Astrocyte of the spinal cord (primary cell): ENCODE measurements at regions not wholly inside any gene's neighbourhood (a gene's known extent, or its start where the extent isn't known, plus 50 kb on each side); places are given as distances from the start of the nearest gene placed in this dataset.
"Not testable (repeated sequence)": the region's sequence is repeated elsewhere in the genome, so short reads cannot be mapped to it uniquely, and the experiment has no call there.

Experiments
- DNase-seq: peaks from one replicate; pipeline ENCODE4 v3.0.0; 2011; ENCODE audit warnings: low read depth, low spot score
- H3K4me3 ChIP-seq: 2 replicates; pipeline ENCODE4 v1.5.1; 2011; ENCODE audit warnings: low read depth, mild to moderate bottlenecking, low read length, moderate library complexity
- in situ Hi-C: cut with HindIII; loops from 2 replicates; pipeline ENCODE4 v1.10.0; 2017; ENCODE audit warnings: low sequenced_read_pairs
- TF ChIP-seq, protein P1 (sequence below): IDR thresholded peaks from 2 replicates; pipeline ENCODE4 v1.5.1; 2012; ENCODE audit warnings: low read depth, mild to moderate bottlenecking, low read length, inconsistent platforms

GRCh38 chr6:150777736-150778135 is 87.8 kb upstream of the MTHFD1L start:
- H3K4me3 ChIP-seq: no peak overlapping the region
- in situ Hi-C loops: no loop called here
- DNase-seq: no peak
- TF ChIP-seq, protein P1, sequence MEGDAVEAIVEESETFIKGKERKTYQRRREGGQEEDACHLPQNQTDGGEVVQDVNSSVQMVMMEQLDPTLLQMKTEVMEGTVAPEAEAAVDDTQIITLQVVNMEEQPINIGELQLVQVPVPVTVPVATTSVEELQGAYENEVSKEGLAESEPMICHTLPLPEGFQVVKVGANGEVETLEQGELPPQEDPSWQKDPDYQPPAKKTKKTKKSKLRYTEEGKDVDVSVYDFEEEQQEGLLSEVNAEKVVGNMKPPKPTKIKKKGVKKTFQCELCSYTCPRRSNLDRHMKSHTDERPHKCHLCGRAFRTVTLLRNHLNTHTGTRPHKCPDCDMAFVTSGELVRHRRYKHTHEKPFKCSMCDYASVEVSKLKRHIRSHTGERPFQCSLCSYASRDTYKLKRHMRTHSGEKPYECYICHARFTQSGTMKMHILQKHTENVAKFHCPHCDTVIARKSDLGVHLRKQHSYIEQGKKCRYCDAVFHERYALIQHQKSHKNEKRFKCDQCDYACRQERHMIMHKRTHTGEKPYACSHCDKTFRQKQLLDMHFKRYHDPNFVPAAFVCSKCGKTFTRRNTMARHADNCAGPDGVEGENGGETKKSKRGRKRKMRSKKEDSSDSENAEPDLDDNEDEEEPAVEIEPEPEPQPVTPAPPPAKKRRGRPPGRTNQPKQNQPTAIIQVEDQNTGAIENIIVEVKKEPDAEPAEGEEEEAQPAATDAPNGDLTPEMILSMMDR: no peak

DNA sequence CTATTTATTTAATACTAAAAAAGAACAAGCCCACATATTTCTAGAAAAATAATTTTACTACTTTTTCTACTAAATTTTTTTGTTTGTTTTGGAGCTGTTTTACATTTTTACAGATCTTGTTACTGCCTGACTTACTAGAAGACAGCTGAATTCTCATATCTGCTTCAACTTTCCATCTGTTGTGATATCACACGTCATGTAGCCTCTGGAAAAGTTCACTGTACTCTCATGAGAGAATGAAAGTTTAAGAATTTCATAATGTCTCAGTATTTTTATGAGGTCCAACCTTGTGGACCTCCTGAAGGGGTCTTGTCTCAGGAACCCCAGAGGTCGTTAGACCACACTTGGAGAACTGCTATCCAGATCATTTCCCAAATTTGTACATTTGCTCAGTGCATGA is 81.7 kb upstream of the MTHFD1L start:
- H3K4me3 ChIP-seq: no peak overlapping the region
- in situ Hi-C loops: no loop called here
- TF ChIP-seq, protein P1: no peak
- DNase-seq: no peak

DNA sequence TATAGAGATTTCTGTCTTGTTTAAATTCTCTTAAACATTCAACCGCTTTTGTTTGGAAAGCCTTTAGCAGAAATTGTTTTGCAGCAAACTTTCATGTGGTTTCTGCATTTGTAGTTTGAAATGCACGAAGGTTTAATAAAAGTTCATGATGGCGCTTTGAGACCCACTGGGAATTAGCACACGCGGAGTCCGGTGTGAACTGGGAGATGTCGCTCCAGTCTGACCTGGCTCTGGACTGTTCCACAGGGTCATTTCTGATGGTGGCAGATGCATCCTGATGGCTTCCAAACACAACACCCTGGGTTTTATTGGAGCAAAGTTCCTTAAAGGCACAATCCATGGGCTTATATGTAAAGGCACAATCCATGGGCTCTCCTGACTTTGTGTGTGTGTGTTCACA is 78.1 kb upstream of the MTHFD1L start:
- TF ChIP-seq, protein P1: no peak
- DNase-seq: no peak
- no peak overlapping the region for H3K4me3 ChIP-seq
- in situ Hi-C loops: no loop called here

- in situ Hi-C loops: no loop called here
- DNase-seq: no peak
- TF ChIP-seq, protein P1: no peak
- H3K4me3 ChIP-seq: no peak overlapping the region
Measured at GRCh38 chr6:150788089-150788488, 77.4 kb upstream of the MTHFD1L start.

DNA sequence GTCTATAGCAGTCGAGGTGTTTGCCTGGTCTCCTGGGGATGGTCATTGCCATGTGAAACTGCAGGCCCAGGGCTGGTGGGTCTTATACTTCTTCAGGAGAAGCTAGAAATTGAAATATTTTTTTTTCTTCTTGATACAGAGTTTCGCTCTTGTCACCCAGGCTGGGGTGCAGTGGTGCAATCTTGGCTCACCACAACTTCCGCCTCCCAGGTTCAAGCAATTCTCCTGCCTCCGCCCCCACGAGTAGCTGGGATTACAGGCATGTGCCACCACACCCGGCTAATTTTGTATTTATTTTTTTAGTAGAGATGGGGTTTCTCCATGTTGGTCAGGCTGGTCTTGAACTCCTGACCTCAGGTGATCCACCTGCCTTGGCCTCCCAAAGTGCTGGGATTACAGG is 75.6 kb upstream of the MTHFD1L start:
- in situ Hi-C loops, H3K4me3 ChIP-seq, DNase-seq: not testable (repeated sequence)

GRCh38 chr6:150791717-150792116 is 73.8 kb upstream of the MTHFD1L start:
- TF ChIP-seq, protein P1: no peak
- no peak overlapping the region for H3K4me3 ChIP-seq
- in situ Hi-C loops: no loop called here
- DNase-seq: no peak

DNA sequence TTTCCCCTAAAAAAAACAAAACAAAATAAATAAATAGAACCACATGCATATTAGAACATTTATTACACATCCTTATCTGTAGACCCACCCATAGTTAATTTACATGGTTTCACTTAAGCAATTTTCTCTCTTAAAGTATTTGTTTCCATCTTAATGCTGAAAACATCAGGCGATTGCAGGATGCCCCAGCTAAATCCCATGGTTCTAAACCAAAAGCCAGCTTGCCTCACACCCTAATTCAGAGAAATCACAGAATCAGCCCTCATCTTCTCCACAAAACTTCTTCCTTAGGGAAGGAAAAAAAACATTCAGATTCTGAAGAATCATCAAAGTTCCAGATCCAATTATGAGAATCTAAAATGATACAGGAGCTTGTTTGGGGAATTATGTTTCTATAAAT is 67.6 kb upstream of the MTHFD1L start:
- TF ChIP-seq, protein P1: no peak
- DNase-seq: no peak
- in situ Hi-C loops: no loop called here
- H3K4me3 ChIP-seq: no peak overlapping the region
